ENCODE measurements at regions not wholly inside any gene's neighbourhood (a gene's known extent, or its start where the extent isn't known, plus 50 kb on each side); places are given as distances from the start of the nearest gene placed in this dataset.
"Not testable (repeated sequence)": the region's sequence is repeated elsewhere in the genome, so short reads cannot be mapped to it uniquely, and the experiment has no call there.

- Histone ChIP-seq H3K27me3 (ENCODE audit: control insufficient read depth, insufficient read depth, low read length) (no peaks in the 10 kb centered on the region), H3K27ac (ENCODE audit: low read length) (peak overlapping the region; percentile 81), H3K4me1 (ENCODE audit: control insufficient read depth, insufficient read depth, low read length) (no peaks in the 10 kb centered on the region), H3K36me3 (ENCODE audit: control insufficient read depth, insufficient read depth, low read length) (no peaks in the 10 kb centered on the region), H3K9me3 (ENCODE audit: control insufficient read depth, insufficient read depth, low read length) (no peaks in the 10 kb centered on the region), H3K4me3 (ENCODE audit: low read length) (no peak overlapping the region)
- Mint-ChIP-seq H3K4me3 (peak overlapping the region; percentile 72), H3K9me3 (peaks cover 0 to 1% of the 10 kb centered on the region in 2 donors), H3K27ac (peak overlapping the region in 1 of 2 donors; percentile 91), H3K4me1 (peaks cover 0 to 30% of the 10 kb centered on the region in 2 donors), H3K27me3 (ENCODE audit: low read depth in 2 of 2) (no peaks in the 10 kb centered on the region), H3K36me3 (no peaks in the 10 kb centered on the region)
- DNase-seq (no peak), ATAC-seq (peak in 1 of 3 donors; percentile 92)
- no peak for TF ChIP-seq CTCF (IDR thresholded peaks at IDR 0.05)
- intact Hi-C loops (cut with micrococcal nuclease), result no loop called here
- 67% methylated on average over 6 of the region's 6 CpGs for WGBS (ENCODE audit: insufficient coverage)
Measured at GRCh38 chr10:44576702-44577191, 191.8 kb upstream of the CXCL12 start.

GRCh38 chr10:44577533-44577932, 192.6 kb upstream of the CXCL12 start:
- Mint-ChIP-seq H3K36me3 (no peaks in the 10 kb centered on the region), H3K4me1 (peaks cover 0 to 30% of the 10 kb centered on the region in 2 donors), H3K27ac (peak overlapping the region in 1 of 2 donors; percentile 91), H3K9me3 (no peaks in the 10 kb centered on the region), H3K27me3 (ENCODE audit: low read depth in 2 of 2) (no peaks in the 10 kb centered on the region), H3K4me3 (peak overlapping the region; percentile 53)
- DNase-seq (no peak), ATAC-seq (no peak)
- Histone ChIP-seq H3K4me3 (ENCODE audit: low read length) (no peak overlapping the region), H3K9me3 (ENCODE audit: control insufficient read depth, insufficient read depth, low read length) (no peaks in the 10 kb centered on the region), H3K36me3 (ENCODE audit: control insufficient read depth, insufficient read depth, low read length) (no peaks in the 10 kb centered on the region), H3K4me1 (ENCODE audit: control insufficient read depth, insufficient read depth, low read length) (no peaks in the 10 kb centered on the region), H3K27ac (ENCODE audit: low read length) (peak overlapping the region; percentile 81), H3K27me3 (ENCODE audit: control insufficient read depth, insufficient read depth, low read length) (no peaks in the 10 kb centered on the region)
- no peak for TF ChIP-seq CTCF (IDR thresholded peaks at IDR 0.05)
- intact Hi-C loops (cut with micrococcal nuclease), result no loop called here
- 86% methylated on average over 3 of the region's 3 CpGs for WGBS (ENCODE audit: insufficient coverage)

GRCh38 chr10:44578271-44578670, 193.4 kb upstream of the CXCL12 start:
- H3K9me3 ChIP-seq (ENCODE audit: control insufficient read depth, insufficient read depth, low read length), result no peaks in the 10 kb centered on the region
- H3K4me1 ChIP-seq (ENCODE audit: control insufficient read depth, insufficient read depth, low read length), result no peaks in the 10 kb centered on the region
- 86% methylated on average over 1 of the region's 1 CpG for WGBS (ENCODE audit: insufficient coverage)
- H3K27ac ChIP-seq (ENCODE audit: low read length), result peak overlapping the region; percentile 81
- no peak for TF ChIP-seq CTCF (IDR thresholded peaks at IDR 0.05)
- H3K36me3 ChIP-seq (ENCODE audit: control insufficient read depth, insufficient read depth, low read length), result no peaks in the 10 kb centered on the region
- H3K27me3 ChIP-seq (ENCODE audit: control insufficient read depth, insufficient read depth, low read length), result no peaks in the 10 kb centered on the region
- DNase-seq (no peak), ATAC-seq (no peak)
- peak overlapping the region in 1 of 2 donors; percentile 91 for H3K27ac Mint-ChIP-seq
- intact Hi-C loops (cut with micrococcal nuclease), result no loop called here
- H3K4me3 ChIP-seq (ENCODE audit: low read length), result no peak overlapping the region
- peaks cover 0 to 30% of the 10 kb centered on the region in 2 donors for H3K4me1 Mint-ChIP-seq
- no peaks in the 10 kb centered on the region for H3K9me3 Mint-ChIP-seq
- no peaks in the 10 kb centered on the region for H3K27me3 Mint-ChIP-seq (ENCODE audit: low read depth in 2 of 2)
- peak overlapping the region; percentile 53 for H3K4me3 Mint-ChIP-seq
- no peaks in the 10 kb centered on the region for H3K36me3 Mint-ChIP-seq

GRCh38 chr10:44578963-44579362, 194.1 kb upstream of the CXCL12 start:
- DNase-seq; H3K4me3 Mint-ChIP-seq; H3K4me3 ChIP-seq (ENCODE audit: low read length); H3K36me3 ChIP-seq (ENCODE audit: control insufficient read depth, insufficient read depth, low read length); H3K27ac ChIP-seq (ENCODE audit: low read length); H3K9me3 Mint-ChIP-seq; H3K9me3 ChIP-seq (ENCODE audit: control insufficient read depth, insufficient read depth, low read length); intact Hi-C loops (cut with micrococcal nuclease); H3K36me3 Mint-ChIP-seq; H3K27me3 Mint-ChIP-seq (ENCODE audit: low read depth in 2 of 2); ATAC-seq; H3K27me3 ChIP-seq (ENCODE audit: control insufficient read depth, insufficient read depth, low read length); H3K4me1 ChIP-seq (ENCODE audit: control insufficient read depth, insufficient read depth, low read length): not testable (repeated sequence)
- Mint-ChIP-seq H3K4me1 (peaks cover 0 to 30% of the 10 kb centered on the region in 2 donors), H3K27ac (peak overlapping the region in 1 of 2 donors; percentile 59)
- 100% methylated on average over 1 of the region's 1 CpG for WGBS (ENCODE audit: insufficient coverage)

Data from natural killer cell (primary cell).